Ishikawa (cell line): ENCODE measurements at regions not wholly inside any gene's neighbourhood (a gene's known extent, or its start where the extent isn't known, plus 50 kb on each side); places are given as distances from the start of the nearest gene placed in this dataset.

Experiments used
- CEBPB ChIP-seq: IDR thresholded peaks from 2 replicates; pipeline ENCODE4 v1.6.1; 2012
- CREB1 ChIP-seq: IDR thresholded peaks from 2 replicates; pipeline ENCODE4 v1.6.1; 2012; ENCODE audit warnings: low read depth
- EGR1 ChIP-seq: IDR thresholded peaks from 2 replicates; pipeline ENCODE4 v1.6.1; 2012
- EP300 ChIP-seq: IDR thresholded peaks from 2 replicates; pipeline ENCODE4 v1.6.1; 2012; ENCODE audit warnings: borderline replicate concordance
- FOXM1 ChIP-seq: IDR thresholded peaks from 2 replicates; pipeline ENCODE4 v1.6.1; 2012; ENCODE audit warnings: low read depth, borderline replicate concordance
- NFIC ChIP-seq: IDR thresholded peaks from 2 replicates; pipeline ENCODE4 v1.6.1; 2012
- RAD21 ChIP-seq: IDR thresholded peaks from 2 replicates; pipeline ENCODE4 v1.6.1; 2012; ENCODE audit warnings: low read depth
- REST ChIP-seq: IDR thresholded peaks from 2 replicates; pipeline ENCODE4 v1.6.1; 2012; ENCODE audit warnings: low read depth, mild to moderate bottlenecking
- TAF1 ChIP-seq: IDR thresholded peaks from 2 replicates; pipeline ENCODE4 v1.6.1; 2012; ENCODE audit warnings: low read depth, mild to moderate bottlenecking
- TCF12 ChIP-seq: IDR thresholded peaks from 2 replicates; pipeline ENCODE4 v1.6.1; 2012; ENCODE audit warnings: low read depth
- TEAD4 ChIP-seq: IDR thresholded peaks from 2 replicates; pipeline ENCODE4 v1.6.1; 2012
- USF1 ChIP-seq: IDR thresholded peaks from 2 replicates; pipeline ENCODE4 v1.6.1; 2012
- YY1 ChIP-seq: IDR thresholded peaks from 2 replicates; pipeline ENCODE4 v1.6.1; 2012; ENCODE audit warnings: low read depth
- ZBTB7A ChIP-seq: IDR thresholded peaks from 2 replicates; pipeline ENCODE4 v1.6.1; 2012; ENCODE audit warnings: low read depth
- TF ChIP-seq, protein P1 (sequence below): IDR thresholded peaks from 2 replicates; pipeline ENCODE4 v1.6.1; 2012

GRCh38 chr5:3051400-3051799, 299.9 kb upstream of the IRX2 start:
- TF ChIP-seq TEAD4, result no peak
- TF ChIP-seq TCF12, result no peak
- TF ChIP-seq, protein P1, sequence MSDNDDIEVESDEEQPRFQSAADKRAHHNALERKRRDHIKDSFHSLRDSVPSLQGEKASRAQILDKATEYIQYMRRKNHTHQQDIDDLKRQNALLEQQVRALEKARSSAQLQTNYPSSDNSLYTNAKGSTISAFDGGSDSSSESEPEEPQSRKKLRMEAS, result no peak
- TF ChIP-seq TAF1, result no peak
- no peak for TF ChIP-seq EGR1
- no peak for TF ChIP-seq USF1
- no peak for TF ChIP-seq ZBTB7A
- TF ChIP-seq CEBPB, result no peak
- TF ChIP-seq CREB1, result no peak
- no peak for TF ChIP-seq YY1

DNA sequence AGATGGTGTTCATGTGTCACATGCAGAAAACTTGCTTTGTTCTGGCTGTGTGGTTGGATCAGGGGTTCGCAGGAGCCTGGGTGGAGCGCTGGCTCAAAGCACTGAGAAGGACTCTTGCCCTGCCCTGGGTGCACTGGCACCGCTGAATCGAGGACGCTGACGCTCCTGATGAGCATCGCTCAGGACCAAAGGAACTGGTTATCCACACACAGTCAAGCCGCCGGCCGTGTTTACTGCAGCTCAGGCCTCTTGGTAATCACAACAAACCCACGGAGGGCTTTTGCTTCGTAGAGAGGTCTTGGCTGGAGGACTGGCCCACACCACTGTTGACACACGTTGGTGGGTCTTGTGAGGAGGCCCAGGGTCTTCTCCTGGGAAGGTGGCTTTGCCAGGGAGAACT, 299.4 kb upstream of the IRX2 start:
- TF ChIP-seq NFIC (no peak), USF1 (no peak), TEAD4 (no peak), REST (no peak), EGR1 (no peak), CREB1 (no peak), CEBPB (no peak), FOXM1 (no peak), TAF1 (no peak), TCF12 (no peak), EP300 (no peak), ZBTB7A (no peak), YY1 (no peak), RAD21 (no peak)
- TF ChIP-seq, protein P1, result no peak

DNA sequence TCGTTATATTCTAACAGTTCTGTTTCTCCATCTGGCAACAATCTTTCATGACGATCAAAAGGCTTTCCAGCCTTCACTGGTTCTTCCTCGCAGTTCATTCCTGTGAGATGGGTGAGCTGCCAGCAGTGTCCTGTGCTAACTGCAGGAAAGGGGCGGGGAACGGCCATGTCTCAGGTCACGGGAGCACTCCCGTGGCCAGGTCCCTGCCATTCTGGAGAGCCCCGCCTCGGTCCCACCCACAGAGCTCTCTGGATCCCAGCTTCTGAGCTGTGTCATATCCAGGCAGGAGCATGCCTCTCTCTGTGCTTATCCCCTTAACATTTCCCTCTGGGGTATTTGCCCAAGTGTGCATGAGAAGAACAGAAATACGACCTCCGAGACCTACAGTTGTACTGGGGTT, 297.8 kb upstream of the IRX2 start:
- no peak for TF ChIP-seq TAF1
- TF ChIP-seq, protein P1, result no peak
- TF ChIP-seq TCF12, result no peak
- TF ChIP-seq YY1, result no peak

GRCh38 chr5:3047212-3047774, 295.8 kb upstream of the IRX2 start:
- TF ChIP-seq CREB1 (no peak), REST (no peak), YY1 (no peak)

DNA sequence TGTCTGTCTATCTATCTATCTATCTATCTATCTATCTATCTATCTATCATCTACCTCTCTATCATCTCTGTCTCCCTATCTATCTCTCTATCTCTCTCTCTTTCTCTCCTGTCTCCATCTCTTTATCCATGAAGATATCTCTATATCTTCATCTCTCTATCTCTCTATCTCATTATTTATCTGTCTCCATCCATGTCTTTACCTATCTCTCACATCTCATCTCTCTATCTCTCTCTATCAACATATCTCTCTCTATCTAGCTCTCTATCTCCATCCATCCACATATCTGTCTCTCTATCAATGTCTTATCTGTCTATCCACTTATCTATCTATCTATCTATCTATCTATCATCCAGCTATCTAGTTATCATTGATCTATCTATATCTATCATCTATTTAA, 292.1 kb upstream of the IRX2 start:
- TF ChIP-seq NFIC (no peak), CEBPB (no peak), FOXM1 (no peak), EP300 (no peak), USF1 (no peak), ZBTB7A (no peak), TCF12 (no peak), RAD21 (no peak), TEAD4 (no peak), REST (no peak), CREB1 (no peak), EGR1 (no peak), TAF1 (no peak), YY1 (no peak)
- TF ChIP-seq, protein P1, result no peak
